HG02885 (cell line): ENCODE measurements at regions not wholly inside any gene's neighbourhood (a gene's known extent, or its start where the extent isn't known, plus 50 kb on each side); places are given as distances from the start of the nearest gene placed in this dataset.

Source experiments
- ATAC-seq: cut with Tn5 transposase; IDR thresholded peaks from one replicate; pipeline ENCODE4 v1.9.1; 2021; ENCODE audit warnings: mild to moderate bottlenecking; ENCODE audit not compliant: unreplicated experiment, poor library complexity

DNA sequence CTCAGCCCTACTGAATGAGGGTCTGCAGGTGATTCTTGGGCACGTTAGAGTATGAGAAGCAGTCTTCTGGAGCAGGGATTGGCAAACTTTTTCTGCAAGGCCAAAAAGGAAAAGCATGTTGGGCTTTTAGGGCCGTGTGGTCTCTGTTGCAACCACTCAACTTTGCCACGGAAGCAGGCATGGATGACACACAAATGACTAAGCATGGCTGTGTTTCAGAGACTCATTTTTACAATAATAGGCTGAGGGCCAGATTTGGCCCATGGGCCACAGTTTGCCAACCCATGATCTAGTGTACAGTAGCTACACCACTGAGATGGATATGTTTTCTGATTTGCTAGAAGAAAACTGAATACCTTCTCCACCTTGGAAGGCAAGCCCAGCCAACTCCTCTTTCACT, 66.1 kb upstream of the PRICKLE2 start:
- ATAC-seq: no peak

GRCh38 chr3:64290864-64291263, 65.6 kb upstream of the PRICKLE2 start:
- ATAC-seq: no peak

- ATAC-seq: no peak
These were observed 64.9 kb upstream of the PRICKLE2 start for GRCh38 chr3:64290161-64290560.

- no peak for ATAC-seq
These were observed 64.4 kb upstream of the PRICKLE2 start for GRCh38 chr3:64289622-64290021.

DNA sequence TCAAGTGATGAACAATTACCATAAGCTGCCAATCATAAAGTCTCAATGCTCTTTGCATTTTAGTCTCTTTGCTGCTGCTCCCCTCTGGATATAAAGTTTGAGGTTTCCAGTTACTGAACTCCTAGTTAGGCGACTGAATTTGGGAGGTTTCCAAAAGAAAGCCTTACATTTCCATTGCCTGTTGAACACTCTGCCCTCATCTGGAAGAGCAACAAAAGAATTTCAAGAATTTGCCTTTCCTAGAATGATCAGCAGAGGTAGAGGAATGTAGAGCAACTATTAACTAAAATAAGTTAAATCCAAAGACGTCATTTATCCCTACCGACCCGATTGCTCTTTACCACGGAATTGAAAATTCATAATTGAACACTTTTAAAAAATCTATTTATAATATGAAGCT, 53.4 kb upstream of the PRICKLE2 start:
- no peak for ATAC-seq

GRCh38 chr3:64276131-64276530, 50.9 kb upstream of the PRICKLE2 start:
- no peak for ATAC-seq
